CD8-positive, alpha-beta memory T cell (primary cell): ENCODE measurements at regions not wholly inside any gene's neighbourhood (a gene's known extent, or its start where the extent isn't known, plus 50 kb on each side); places are given as distances from the start of the nearest gene placed in this dataset.

ENCODE experiments used
- CTCF ChIA-PET: fragments of 350-600 bp; sonication (Branson Sonifier 250); formaldehyde crosslinking; loops from one replicate; lab custom pipeline; 2021; ENCODE audit warnings: antibody characterized with exemption; lab: Charles Lee
- POLR2A ChIA-PET: fragments of 350-600 bp; sonication (Branson Sonifier 250); formaldehyde crosslinking; loops from one replicate; lab custom pipeline; 2021; ENCODE audit warnings: antibody characterized with exemption; lab: Charles Lee
- DNase-seq, 5 donors: peaks; one replicate each; pipeline versions ENCODE4 v3.0.0 to v3.0.0-alpha.2; 2020 to 2022; ENCODE audit warnings: mixed read lengths in 1 of 5
- H3K27ac ChIP-seq: one replicate; pipeline ENCODE4 v1.7.0; 2013; ENCODE audit warnings: low read depth, mild to moderate bottlenecking, low read length, moderate library complexity
- H3K27me3 ChIP-seq: 2 replicates; pipeline ENCODE4 v1.7.0; 2013; ENCODE audit warnings: low read length, mild to moderate bottlenecking; ENCODE audit not compliant: insufficient read depth, poor library complexity, severe bottlenecking
- H3K36me3 ChIP-seq: 2 replicates; pipeline ENCODE4 v1.7.0; 2013; ENCODE audit warnings: mild to moderate bottlenecking, low read length, moderate library complexity; ENCODE audit not compliant: insufficient read depth
- H3K4me1 ChIP-seq: 2 replicates; pipeline ENCODE4 v1.7.0; 2013; ENCODE audit warnings: mild to moderate bottlenecking, low read length, moderate library complexity; ENCODE audit not compliant: insufficient read depth
- H3K4me3 ChIP-seq: 2 replicates; pipeline ENCODE4 v1.7.0; 2013; ENCODE audit warnings: mild to moderate bottlenecking, low read length
- H3K9me3 ChIP-seq: 2 replicates; pipeline ENCODE4 v1.7.0; 2013; ENCODE audit warnings: mild to moderate bottlenecking, low read length
- H3K27ac Mint-ChIP-seq, 8 donors: one replicate each; pipeline ENCODE4 v1.8.0; 2020 to 2021; ENCODE audit warnings: mixed read lengths in 8 of 8, mild to moderate bottlenecking in 6 of 8, inconsistent platforms in 3 of 8, moderate library complexity in 3 of 8
- H3K27me3 Mint-ChIP-seq, 2 donors: one replicate each; pipeline ENCODE4 v1.8.0; 2020 to 2021; ENCODE audit warnings: mixed read lengths in 2 of 2, mild to moderate bottlenecking in 1 of 2, moderate library complexity in 1 of 2
- H3K36me3 Mint-ChIP-seq, 3 donors: one replicate each; pipeline ENCODE4 v1.8.0; 2020 to 2021; ENCODE audit warnings: mixed read lengths in 3 of 3, inconsistent platforms in 1 of 3, mild to moderate bottlenecking in 1 of 3
- H3K4me1 Mint-ChIP-seq, 3 donors: one replicate each; pipeline ENCODE4 v1.8.0; 2020 to 2021; ENCODE audit warnings: mixed read lengths in 3 of 3, inconsistent platforms in 1 of 3, mild to moderate bottlenecking in 1 of 3
- H3K4me3 Mint-ChIP-seq, 7 donors: one replicate each; pipeline ENCODE4 v1.8.0; 2020 to 2021; ENCODE audit warnings: mixed read lengths in 7 of 7, mild to moderate bottlenecking in 6 of 7, moderate library complexity in 4 of 7, inconsistent platforms in 2 of 7
- H3K9me3 Mint-ChIP-seq, 5 donors: one replicate each; pipeline ENCODE4 v1.8.0; 2020 to 2022; ENCODE audit warnings: mixed read lengths in 5 of 5, mild to moderate bottlenecking in 3 of 5, moderate library complexity in 2 of 5, inconsistent platforms in 1 of 5

DNA sequence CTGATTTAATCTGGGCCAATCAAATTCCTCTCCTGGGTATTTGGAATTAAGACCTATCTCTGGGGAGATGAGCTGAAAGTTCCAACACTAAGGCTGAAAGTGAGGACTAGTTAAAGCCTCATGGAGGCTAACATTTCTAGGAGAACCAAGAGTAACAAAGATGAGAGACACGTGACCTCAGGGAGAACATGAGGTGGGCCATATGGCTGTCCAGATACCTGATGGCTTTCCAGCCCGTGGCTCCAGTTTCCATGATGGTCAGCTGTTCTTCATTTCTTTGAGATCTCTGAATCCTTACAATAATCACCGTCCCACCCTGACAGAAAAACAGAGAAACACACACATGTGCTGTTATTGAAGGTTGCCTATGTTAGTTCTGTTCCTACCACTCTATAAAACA lies 66.1 kb downstream of the LEPR start:
- Mint-ChIP-seq H3K36me3 (peaks cover 0 to 5% (median 4%) of the 10 kb centered on the region in 3 donors), H3K4me1 (no peaks in the 10 kb centered on the region), H3K9me3 (peaks cover 0 to 2% (median 0%) of the 10 kb centered on the region in 5 donors), H3K4me3 (no peak overlapping the region), H3K27ac (no peak overlapping the region), H3K27me3 (no peaks in the 10 kb centered on the region)
- Histone ChIP-seq H3K4me1 (no peaks in the 10 kb centered on the region), H3K9me3 (no peaks in the 10 kb centered on the region), H3K4me3 (no peak overlapping the region), H3K36me3 (no peaks in the 10 kb centered on the region), H3K27ac (no peak overlapping the region), H3K27me3 (no peaks in the 10 kb centered on the region)
- DNase-seq, result no peak
- CTCF ChIA-PET, result no interaction called here
- POLR2A ChIA-PET, result no interaction called here

DNA sequence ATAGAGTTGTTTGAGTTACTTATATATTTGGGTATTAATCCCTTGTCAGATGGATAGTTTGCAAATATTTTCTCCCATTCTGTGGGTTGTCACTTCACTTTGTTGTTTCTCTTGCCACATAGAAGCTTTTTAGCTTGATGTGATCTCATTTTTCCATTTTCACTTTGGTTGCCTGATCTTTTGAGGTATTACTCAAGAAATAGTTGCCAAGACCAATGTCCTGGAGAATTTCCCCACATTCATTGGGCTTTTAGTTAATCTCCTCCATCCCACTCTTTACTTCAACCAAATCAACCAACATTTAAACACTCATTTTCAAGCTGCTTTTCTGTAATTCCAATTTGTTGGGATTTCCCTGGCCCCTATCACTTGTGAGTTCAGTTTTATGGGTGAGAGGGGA lies 69.0 kb downstream of the LEPR start:
- no peaks in the 10 kb centered on the region for H3K36me3 ChIP-seq
- DNase-seq, result no peak
- Mint-ChIP-seq H3K36me3 (peaks cover 0 to 7% (median 4%) of the 10 kb centered on the region in 3 donors), H3K9me3 (peaks cover 0 to 4% (median 0%) of the 10 kb centered on the region in 5 donors), H3K4me1 (no peaks in the 10 kb centered on the region), H3K27me3 (no peaks in the 10 kb centered on the region), H3K27ac (no peak overlapping the region), H3K4me3 (no peak overlapping the region)
- no peak overlapping the region for H3K27ac ChIP-seq
- no peaks in the 10 kb centered on the region for H3K9me3 ChIP-seq
- ChIA-PET CTCF (no interaction called here), POLR2A (no interaction called here)
- no peaks in the 10 kb centered on the region for H3K27me3 ChIP-seq
- H3K4me1 ChIP-seq, result no peaks in the 10 kb centered on the region
- H3K4me3 ChIP-seq, result no peak overlapping the region

DNA sequence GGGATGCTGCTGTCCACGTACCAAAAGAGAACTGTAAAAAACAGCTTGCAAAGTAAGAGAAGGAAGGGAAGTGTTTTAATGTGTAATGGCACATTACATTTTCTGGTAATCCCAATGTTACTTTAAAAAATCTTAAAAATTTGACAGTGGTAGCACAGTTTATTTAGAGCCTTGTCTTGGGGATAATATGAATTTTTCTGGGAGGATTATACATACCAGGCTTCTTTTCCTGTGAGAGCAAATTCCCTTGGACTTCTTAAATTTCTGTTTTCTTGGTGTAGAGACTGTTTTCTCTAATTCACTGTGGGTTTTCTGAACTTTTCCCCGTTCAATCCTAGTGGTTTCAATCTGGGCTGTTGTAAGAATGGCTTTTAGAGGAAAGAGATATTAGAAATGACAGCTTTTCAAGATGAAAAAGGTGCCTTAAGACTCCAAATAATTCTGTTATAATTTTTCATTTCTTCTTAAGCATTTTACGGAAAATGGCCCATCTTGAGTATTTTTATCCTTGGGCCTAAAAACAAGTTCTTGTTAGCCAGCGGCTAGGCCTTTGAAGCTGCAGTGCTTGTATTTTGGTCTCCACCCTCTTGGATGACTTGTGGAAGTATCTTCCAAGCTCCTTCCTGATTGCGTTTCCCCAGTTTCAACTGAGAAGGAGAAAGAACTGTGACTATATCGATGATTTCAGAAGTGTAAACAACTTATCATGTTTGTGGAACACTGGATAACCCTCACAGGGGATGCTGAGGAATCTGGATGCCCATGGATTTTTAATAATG lies 70.0 kb downstream of the LEPR start:
- H3K36me3 Mint-ChIP-seq, result peaks cover 0 to 9% (median 4%) of the 10 kb centered on the region in 3 donors

DNA sequence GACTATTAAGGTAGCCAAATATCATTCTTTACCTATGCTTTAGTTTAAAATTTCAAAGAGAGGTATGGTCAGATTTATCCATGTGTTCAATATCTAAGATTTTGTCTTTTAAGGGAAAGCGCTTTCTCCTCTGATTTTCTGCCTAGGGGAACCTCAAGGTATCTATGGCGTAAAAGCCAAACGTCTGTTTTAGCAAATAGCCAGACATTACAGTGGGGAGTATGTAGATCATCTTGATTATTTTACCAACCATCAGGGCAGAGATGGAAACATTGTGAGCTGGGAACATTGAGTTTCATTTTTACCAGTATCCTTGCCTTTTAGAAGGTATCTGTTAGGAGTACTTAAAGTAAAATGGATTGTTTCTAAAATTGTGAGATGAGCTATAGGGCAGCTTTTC lies 71.0 kb downstream of the LEPR start:
- ChIA-PET POLR2A (no interaction called here), CTCF (no interaction called here)
- no peak for DNase-seq
- Histone ChIP-seq H3K9me3 (no peaks in the 10 kb centered on the region), H3K36me3 (no peaks in the 10 kb centered on the region), H3K27ac (no peak overlapping the region), H3K27me3 (no peaks in the 10 kb centered on the region), H3K4me3 (no peak overlapping the region), H3K4me1 (no peaks in the 10 kb centered on the region)
- Mint-ChIP-seq H3K36me3 (peaks cover 0 to 9% (median 4%) of the 10 kb centered on the region in 3 donors), H3K4me1 (no peaks in the 10 kb centered on the region), H3K27ac (no peak overlapping the region), H3K27me3 (no peaks in the 10 kb centered on the region), H3K4me3 (no peak overlapping the region), H3K9me3 (peaks cover 0 to 4% (median 0%) of the 10 kb centered on the region in 5 donors)

More for the DNA sequence above, 70.0 kb downstream of the LEPR start:
- Mint-ChIP-seq H3K4me3 (no peak overlapping the region), H3K4me1 (no peaks in the 10 kb centered on the region), H3K27ac (no peak overlapping the region), H3K27me3 (no peaks in the 10 kb centered on the region), H3K9me3 (peaks cover 0 to 4% (median 0%) of the 10 kb centered on the region in 5 donors)
- Histone ChIP-seq H3K4me3 (no peak overlapping the region), H3K4me1 (no peaks in the 10 kb centered on the region), H3K9me3 (no peaks in the 10 kb centered on the region), H3K36me3 (no peaks in the 10 kb centered on the region), H3K27ac (no peak overlapping the region), H3K27me3 (no peaks in the 10 kb centered on the region)
- ChIA-PET POLR2A (no interaction called here), CTCF (no interaction called here)
- no peak for DNase-seq

DNA sequence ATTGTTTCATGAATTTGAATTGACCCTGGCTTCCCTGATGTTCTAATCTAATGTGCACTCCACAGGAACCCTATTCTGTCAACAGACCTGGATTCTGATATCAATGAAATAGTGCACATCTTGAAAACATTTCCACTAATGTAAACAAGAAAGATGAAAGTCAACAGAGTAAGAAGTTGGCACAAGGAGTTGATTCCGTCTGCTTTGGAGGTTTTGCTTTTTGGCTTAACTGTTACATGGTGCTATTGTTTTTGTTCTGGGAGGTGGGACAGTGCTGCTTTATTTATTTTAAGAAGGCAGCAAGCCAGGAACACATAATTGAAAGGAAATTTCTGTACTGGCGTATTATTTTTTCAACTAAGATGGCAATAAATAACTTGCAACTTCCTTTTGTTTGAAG lies 73.3 kb downstream of the LEPR start:
- H3K36me3 Mint-ChIP-seq, result peaks cover 0 to 7% (median 1%) of the 10 kb centered on the region in 3 donors
- no peak for DNase-seq

DNA sequence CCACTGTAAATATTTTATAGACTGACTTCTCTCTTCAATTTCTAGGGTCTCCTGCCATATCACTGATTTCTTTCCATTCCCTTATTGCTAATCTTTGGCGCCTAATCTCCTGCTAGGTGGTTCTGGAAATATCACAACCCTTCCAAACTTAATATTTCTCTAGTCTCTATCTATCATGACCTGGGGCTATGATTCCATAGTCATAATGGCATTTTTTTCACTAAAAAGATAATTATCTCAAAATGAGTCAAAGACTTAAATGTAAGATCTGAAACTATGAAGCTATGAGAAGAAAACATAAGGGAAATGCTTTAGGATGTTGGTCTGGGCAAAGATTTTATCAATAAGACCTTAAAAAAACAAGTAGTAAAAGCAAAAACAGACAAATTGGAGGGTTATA lies 74.2 kb downstream of the LEPR start:
- H3K27ac ChIP-seq, result no peak overlapping the region
- no peaks in the 10 kb centered on the region for H3K4me1 Mint-ChIP-seq
- POLR2A ChIA-PET, result no interaction called here
- H3K4me3 Mint-ChIP-seq, result no peak overlapping the region
- H3K27me3 ChIP-seq, result no peaks in the 10 kb centered on the region
- H3K36me3 ChIP-seq, result no peaks in the 10 kb centered on the region
- no peak for DNase-seq
- H3K36me3 Mint-ChIP-seq, result peaks cover 0 to 5% (median under 1%) of the 10 kb centered on the region in 3 donors
- no peak overlapping the region for H3K4me3 ChIP-seq
- H3K27me3 Mint-ChIP-seq, result no peaks in the 10 kb centered on the region
- H3K27ac Mint-ChIP-seq, result no peak overlapping the region
- H3K9me3 Mint-ChIP-seq, result peaks cover 0 to 3% (median 0%) of the 10 kb centered on the region in 5 donors
- CTCF ChIA-PET, result no interaction called here
- no peaks in the 10 kb centered on the region for H3K4me1 ChIP-seq
- H3K9me3 ChIP-seq, result no peaks in the 10 kb centered on the region

More for the DNA sequence above, 73.3 kb downstream of the LEPR start:
- no peaks in the 10 kb centered on the region for H3K9me3 ChIP-seq
- ChIA-PET CTCF (no interaction called here), POLR2A (no interaction called here)
- H3K4me3 Mint-ChIP-seq, result no peak overlapping the region
- H3K9me3 Mint-ChIP-seq, result peaks cover 0 to 3% (median 0%) of the 10 kb centered on the region in 5 donors
- H3K4me3 ChIP-seq, result no peak overlapping the region
- H3K27ac ChIP-seq, result no peak overlapping the region
- H3K27ac Mint-ChIP-seq, result no peak overlapping the region
- no peaks in the 10 kb centered on the region for H3K27me3 Mint-ChIP-seq
- H3K27me3 ChIP-seq, result no peaks in the 10 kb centered on the region
- no peaks in the 10 kb centered on the region for H3K4me1 ChIP-seq
- no peaks in the 10 kb centered on the region for H3K4me1 Mint-ChIP-seq
- no peaks in the 10 kb centered on the region for H3K36me3 ChIP-seq

DNA sequence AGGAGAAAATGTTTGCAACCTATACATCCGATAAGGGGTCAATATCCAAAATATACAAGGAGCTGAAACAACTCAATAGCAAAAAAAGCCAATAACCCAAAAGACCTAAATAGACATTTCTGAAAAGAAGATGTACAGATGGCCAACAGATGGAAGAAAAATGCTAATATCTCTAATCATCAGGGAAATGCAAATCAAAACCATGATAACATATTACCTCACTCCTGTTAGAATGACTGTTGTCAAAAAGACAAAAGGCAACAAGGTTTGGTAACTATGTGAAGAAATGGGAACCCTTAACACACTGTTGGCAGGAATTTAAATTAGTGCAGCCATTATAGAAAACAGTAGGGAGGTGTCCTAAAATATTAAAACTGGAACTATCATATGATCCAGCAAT lies 74.7 kb downstream of the LEPR start:
- no peak for DNase-seq
- H3K9me3 Mint-ChIP-seq, result peaks cover 0 to 3% (median 0%) of the 10 kb centered on the region in 5 donors
- Histone ChIP-seq H3K4me3 (no peak overlapping the region), H3K27ac (no peak overlapping the region), H3K27me3 (no peaks in the 10 kb centered on the region), H3K4me1 (no peaks in the 10 kb centered on the region), H3K36me3 (no peaks in the 10 kb centered on the region), H3K9me3 (no peaks in the 10 kb centered on the region)
- ChIA-PET POLR2A (no interaction called here), CTCF (no interaction called here)
- H3K27ac Mint-ChIP-seq, result no peak overlapping the region
- no peaks in the 10 kb centered on the region for H3K4me1 Mint-ChIP-seq
- H3K27me3 Mint-ChIP-seq, result peaks cover 0 to 2% of the 10 kb centered on the region in 2 donors
- no peak overlapping the region for H3K4me3 Mint-ChIP-seq
- peaks cover 0 to 5% (median 3%) of the 10 kb centered on the region in 3 donors for H3K36me3 Mint-ChIP-seq

DNA sequence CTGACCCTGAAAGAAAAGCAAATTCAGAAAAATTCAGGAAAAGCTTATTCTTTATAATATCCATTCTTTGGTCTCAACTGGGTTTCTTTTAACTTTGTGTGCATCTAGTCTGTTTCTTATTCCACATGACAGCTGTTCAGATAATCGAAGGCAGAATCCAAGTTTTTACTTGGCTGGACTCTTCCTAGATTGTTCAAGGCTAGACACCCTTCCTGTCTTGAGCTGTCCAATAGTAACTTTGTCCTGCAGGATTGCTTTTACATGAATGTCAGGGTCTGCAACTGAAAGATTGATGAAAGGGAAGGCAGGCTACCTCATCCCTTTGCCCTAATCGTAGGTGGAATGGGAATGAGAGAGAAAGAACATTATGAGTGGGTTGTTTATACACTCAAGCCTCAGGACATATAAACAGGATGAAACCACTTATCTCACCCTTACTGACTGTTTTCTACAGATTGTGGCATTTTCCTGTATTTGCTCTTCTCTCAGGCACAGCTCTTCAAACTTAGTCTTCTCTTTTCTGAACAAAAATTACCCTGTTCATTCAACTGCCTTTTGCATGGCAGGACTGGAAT lies 76.9 kb downstream of the LEPR start:
- Histone ChIP-seq H3K27ac (no peak overlapping the region), H3K4me3 (no peak overlapping the region), H3K36me3 (no peaks in the 10 kb centered on the region), H3K9me3 (no peaks in the 10 kb centered on the region), H3K27me3 (no peaks in the 10 kb centered on the region), H3K4me1 (no peaks in the 10 kb centered on the region)
- no peak for DNase-seq
- Mint-ChIP-seq H3K4me1 (no peaks in the 10 kb centered on the region), H3K36me3 (peaks cover 0 to 6% (median 3%) of the 10 kb centered on the region in 3 donors), H3K4me3 (no peak overlapping the region), H3K27ac (no peak overlapping the region), H3K27me3 (peaks cover 0 to 2% of the 10 kb centered on the region in 2 donors), H3K9me3 (peaks cover 0 to 3% (median 0%) of the 10 kb centered on the region in 5 donors)
- ChIA-PET POLR2A (no interaction called here), CTCF (no interaction called here)
